SU-DHL-6 (cell line): ENCODE measurements at regions not wholly inside any gene's neighbourhood (a gene's known extent, or its start where the extent isn't known, plus 50 kb on each side); places are given as distances from the start of the nearest gene placed in this dataset.

ENCODE experiments used
- H2AFZ ChIP-seq: fragments of 200-600 bp; sonication (generic); 2 replicates; pipeline ENCODE4 v1.6.1; 2014; ENCODE audit warnings: low read depth, mild to moderate bottlenecking, moderate library complexity, mixed read lengths, antibody characterized with exemption, low read length; ENCODE audit not compliant: severe bottlenecking
- H3F3A ChIP-seq: fragments of 200-600 bp; shearing (Covaris generic); 2 replicates; pipeline ENCODE4 v1.6.0; 2016; ENCODE audit warnings: antibody characterized with exemption, mild to moderate bottlenecking; ENCODE audit not compliant: insufficient read depth
- H3K27ac ChIP-seq: fragments of 200-600 bp; sonication (generic); 2 replicates; pipeline ENCODE4 v1.5.1; 2016; ENCODE audit warnings: low read depth, mild to moderate bottlenecking, low read length, moderate library complexity, mixed read lengths
- H3K27me3 ChIP-seq: fragments of 200-600 bp; sonication (generic), shearing (Covaris generic); 2 replicates; pipeline ENCODE4 v1.6.0; 2014; ENCODE audit warnings: mild to moderate bottlenecking, low read length
- H3K36me3 ChIP-seq: fragments of 200-600 bp; sonication (generic); 2 replicates; pipeline ENCODE4 v1.6.1; 2014; ENCODE audit warnings: mild to moderate bottlenecking, low read length, mixed read lengths
- H3K4me2 ChIP-seq: fragments of 300-600, 200-600 bp; shearing (Covaris generic), sonication (generic); 2 replicates; pipeline ENCODE4 v1.6.0; 2014; ENCODE audit warnings: low read length, low read depth, mild to moderate bottlenecking; ENCODE audit not compliant: poor library complexity, severe bottlenecking
- H3K4me3 ChIP-seq: fragments of 200-600 bp; sonication (generic); 2 replicates; pipeline ENCODE4 v1.5.1; 2014; ENCODE audit warnings: antibody characterized with exemption, low read length, mild to moderate bottlenecking, mixed read lengths; ENCODE audit not compliant: insufficient read depth, poor library complexity, severe bottlenecking
- H3K79me2 ChIP-seq: fragments of 200-600 bp; sonication (generic); 2 replicates; pipeline ENCODE4 v1.6.1; 2014; ENCODE audit warnings: mild to moderate bottlenecking, low read length, moderate library complexity; ENCODE audit not compliant: insufficient read depth
- H3K9ac ChIP-seq: fragments of 200-600 bp; sonication (generic); 2 replicates; pipeline ENCODE4 v1.7.0; 2014; ENCODE audit warnings: mild to moderate bottlenecking, low read length
- H3K9me2 ChIP-seq: fragments of 200-600 bp; sonication (generic); replicated peaks from 2 replicates; pipeline ENCODE4 v1.6.1; 2014; ENCODE audit warnings: low read length; ENCODE audit not compliant: insufficient read depth
- H3K9me3 ChIP-seq: fragments of 200-600 bp; sonication (generic); 2 replicates; pipeline ENCODE4 v1.6.1; 2014; ENCODE audit warnings: low read length, mixed read lengths; ENCODE audit not compliant: insufficient read depth
- H4K20me1 ChIP-seq: fragments of 200-600 bp; sonication (generic); 2 replicates; pipeline ENCODE4 v1.6.1; 2014; ENCODE audit warnings: low read depth, mild to moderate bottlenecking, antibody characterized with exemption, low read length, moderate library complexity, mixed read lengths
- CTCF ChIP-seq: fragments of 200-600 bp; sonication (generic); IDR thresholded peaks from one replicate; pipeline ENCODE4 v1.5.1; 2017; ENCODE audit warnings: antibody characterized with exemption, mild to moderate bottlenecking, low read length, moderate library complexity; ENCODE audit not compliant: insufficient read depth, poor library complexity, severe bottlenecking
- EZH2phosphoT487 ChIP-seq: fragments of 200-600 bp; sonication (generic), shearing (Covaris generic); conservative IDR thresholded peaks from 2 replicates; pipeline ENCODE4 v1.6.1; 2018; ENCODE audit warnings: mild to moderate bottlenecking, antibody characterized with exemption, low read length, moderate library complexity, mixed read lengths

GRCh38 chr9:106557996-106558667 lies 304.8 kb upstream of the ZNF462 start:
- H2AFZ ChIP-seq, result no peak overlapping the region
- no peak overlapping the region for H3K9ac ChIP-seq
- H3K27me3 ChIP-seq, result no peaks in the 10 kb centered on the region
- H3K79me2 ChIP-seq, result no peaks in the 10 kb centered on the region
- H3K36me3 ChIP-seq, result no peaks in the 10 kb centered on the region
- no peak for TF ChIP-seq EZH2phosphoT487
- no peak for TF ChIP-seq CTCF
- H3F3A ChIP-seq, result no peaks in the 10 kb centered on the region
- no peak overlapping the region for H3K27ac ChIP-seq
- H4K20me1 ChIP-seq, result no peaks in the 10 kb centered on the region
- H3K4me3 ChIP-seq, result no peak overlapping the region
- no peaks in the 10 kb centered on the region for H3K9me3 ChIP-seq
- H3K9me2 ChIP-seq, result no peaks in the 10 kb centered on the region
- H3K4me2 ChIP-seq, result no peak overlapping the region

- H3K27me3 ChIP-seq, result no peaks in the 10 kb centered on the region
- no peaks in the 10 kb centered on the region for H3F3A ChIP-seq
- no peaks in the 10 kb centered on the region for H3K79me2 ChIP-seq
- no peak for TF ChIP-seq EZH2phosphoT487
- TF ChIP-seq CTCF, result no peak
- H3K9ac ChIP-seq, result no peak overlapping the region
- no peaks in the 10 kb centered on the region for H3K36me3 ChIP-seq
- H3K27ac ChIP-seq, result no peak overlapping the region
- no peaks in the 10 kb centered on the region for H3K9me2 ChIP-seq
- no peak overlapping the region for H3K4me2 ChIP-seq
- H3K4me3 ChIP-seq, result no peak overlapping the region
- no peaks in the 10 kb centered on the region for H3K9me3 ChIP-seq
- H2AFZ ChIP-seq, result no peak overlapping the region
- no peaks in the 10 kb centered on the region for H4K20me1 ChIP-seq
Observed at GRCh38 chr9:106560540-106560939, 302.4 kb upstream of the ZNF462 start.

- Histone ChIP-seq H3K36me3 (no peaks in the 10 kb centered on the region), H3K9me3 (no peaks in the 10 kb centered on the region), H3K79me2 (no peaks in the 10 kb centered on the region), H3K9me2 (no peaks in the 10 kb centered on the region), H3K4me2 (no peak overlapping the region), H3K27ac (no peak overlapping the region), H3K27me3 (no peaks in the 10 kb centered on the region), H3F3A (no peaks in the 10 kb centered on the region), H3K4me3 (no peak overlapping the region), H4K20me1 (no peaks in the 10 kb centered on the region), H2AFZ (no peak overlapping the region), H3K9ac (no peak overlapping the region)
- no peak for TF ChIP-seq EZH2phosphoT487
- TF ChIP-seq CTCF, result no peak
Observed at GRCh38 chr9:106575823-106576222, 287.1 kb upstream of the ZNF462 start.
